ENCODE measurements at regions not wholly inside any gene's neighbourhood (a gene's known extent, or its start where the extent isn't known, plus 50 kb on each side); places are given as distances from the start of the nearest gene placed in this dataset.

DNA sequence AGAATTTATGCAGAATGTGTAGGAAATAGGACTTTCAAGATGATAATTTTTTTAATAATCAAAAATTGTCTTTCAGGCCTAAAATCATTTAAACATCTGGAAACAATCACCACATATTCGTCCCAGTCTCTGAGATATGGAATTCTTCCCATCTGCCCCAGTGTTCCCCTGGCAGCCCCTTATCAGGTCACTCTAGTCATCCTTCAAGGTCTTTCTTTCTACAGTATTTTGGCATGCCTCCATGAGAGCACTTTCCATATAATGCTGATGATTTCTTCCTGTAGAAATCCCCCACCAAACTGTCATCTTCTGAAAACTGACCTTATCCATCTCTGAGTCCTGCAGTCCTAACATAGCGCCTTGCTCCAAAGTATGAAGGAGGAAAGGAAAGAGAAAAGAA is 422.1 kb downstream of the RPS29 start:
- H4K5ac ChIP-seq (ENCODE audit: insufficient read length, low read depth, low read length) = no peak overlapping the region
- H3T11ph ChIP-seq (ENCODE audit: low read length) = no peak overlapping the region
- H3K9ac ChIP-seq (ENCODE audit: extremely low read depth, insufficient read length, low read length) = no peak overlapping the region
- no peaks in the 10 kb centered on the region for H3K36me3 Mint-ChIP-seq (ENCODE audit: insufficient read depth in 1 of 3, low read depth in 3 of 3)
- H3K4me2 ChIP-seq (ENCODE audit: insufficient read depth, insufficient read length, low read length) = no peak overlapping the region
- H3K9me3 Mint-ChIP-seq = no peaks in the 10 kb centered on the region
- H3K56ac ChIP-seq (ENCODE audit: insufficient read length, low read depth, low read length) = no peak overlapping the region
- no peak overlapping the region for H3K14ac ChIP-seq (ENCODE audit: insufficient read depth, low read length)
- no peaks in the 10 kb centered on the region for H3K79me2 ChIP-seq (ENCODE audit: insufficient read depth, low read length)
- DNase-seq = no peak
- H2BK20ac ChIP-seq (ENCODE audit: low read depth, low read length, poor library complexity, severe bottlenecking) = no peak overlapping the region
- H3K18ac ChIP-seq (ENCODE audit: insufficient read length, low read depth, low read length) = no peak overlapping the region
- no peak overlapping the region for H2AFZ ChIP-seq (ENCODE audit: low read length)
- H3K4ac ChIP-seq (ENCODE audit: low read depth, low read length) = no peak overlapping the region
- H3K27ac ChIP-seq (ENCODE audit: insufficient read length, low read depth, low read length) = no peak overlapping the region
- no peak overlapping the region for H4K8ac ChIP-seq (replicated peaks; ENCODE audit: insufficient read length, low read depth, low read length)
- H2BK15ac ChIP-seq (ENCODE audit: low read depth, low read length) = no peak overlapping the region
- no peak overlapping the region for H2BK120ac ChIP-seq (ENCODE audit: low read depth, low read length, poor library complexity, severe bottlenecking)
- no CpG with 5 or more reads among the region's 2 CpGs for WGBS (ENCODE audit: extremely low coverage, insufficient read length, low lambda C conversion rate)
- H2AK5ac ChIP-seq (ENCODE audit: insufficient read length, low read length) = no peak overlapping the region
- H2BK5ac ChIP-seq (ENCODE audit: insufficient read length, low read length) = no peak overlapping the region
- no peak overlapping the region for H3K23ac ChIP-seq (ENCODE audit: insufficient read length, low read depth, low read length)
- TF ChIP-seq, protein P1, sequence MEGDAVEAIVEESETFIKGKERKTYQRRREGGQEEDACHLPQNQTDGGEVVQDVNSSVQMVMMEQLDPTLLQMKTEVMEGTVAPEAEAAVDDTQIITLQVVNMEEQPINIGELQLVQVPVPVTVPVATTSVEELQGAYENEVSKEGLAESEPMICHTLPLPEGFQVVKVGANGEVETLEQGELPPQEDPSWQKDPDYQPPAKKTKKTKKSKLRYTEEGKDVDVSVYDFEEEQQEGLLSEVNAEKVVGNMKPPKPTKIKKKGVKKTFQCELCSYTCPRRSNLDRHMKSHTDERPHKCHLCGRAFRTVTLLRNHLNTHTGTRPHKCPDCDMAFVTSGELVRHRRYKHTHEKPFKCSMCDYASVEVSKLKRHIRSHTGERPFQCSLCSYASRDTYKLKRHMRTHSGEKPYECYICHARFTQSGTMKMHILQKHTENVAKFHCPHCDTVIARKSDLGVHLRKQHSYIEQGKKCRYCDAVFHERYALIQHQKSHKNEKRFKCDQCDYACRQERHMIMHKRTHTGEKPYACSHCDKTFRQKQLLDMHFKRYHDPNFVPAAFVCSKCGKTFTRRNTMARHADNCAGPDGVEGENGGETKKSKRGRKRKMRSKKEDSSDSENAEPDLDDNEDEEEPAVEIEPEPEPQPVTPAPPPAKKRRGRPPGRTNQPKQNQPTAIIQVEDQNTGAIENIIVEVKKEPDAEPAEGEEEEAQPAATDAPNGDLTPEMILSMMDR (conservative IDR thresholded peaks at IDR 0.05) = no peak
- H4K91ac ChIP-seq (ENCODE audit: insufficient read length, low read depth, low read length) = no peak overlapping the region
- H4K20me1 ChIP-seq (ENCODE audit: control insufficient read depth, insufficient read depth, insufficient read length) = no peaks in the 10 kb centered on the region
- H3K9me3 ChIP-seq (ENCODE audit: control insufficient read depth, low read depth, low read length) = no peaks in the 10 kb centered on the region
- H2BK12ac ChIP-seq (ENCODE audit: insufficient read length, low read depth, low read length) = no peak overlapping the region
- no peak overlapping the region for H3K27ac Mint-ChIP-seq
- H3K4me3 Mint-ChIP-seq = no peak overlapping the region
- no peaks in the 10 kb centered on the region for H3K4me1 ChIP-seq (ENCODE audit: insufficient read depth, low read length)
- H3K27me3 ChIP-seq (ENCODE audit: insufficient read depth, low read length) = no peaks in the 10 kb centered on the region; the same call in 1 of the 2 replicates
- 0 out of 4 replicates have a peak, but pooled peaks cover 0 to 2% of the 10 kb centered on the region in 2 experiments for H3K4me1 Mint-ChIP-seq
- H3K79me1 ChIP-seq (ENCODE audit: insufficient read depth, low read depth, low read length, poor library complexity, severe bottlenecking) = no peaks in the 10 kb centered on the region
- no peaks in the 10 kb centered on the region for H3K23me2 ChIP-seq (ENCODE audit: insufficient read length, low read depth, low read length, poor library complexity, severe bottlenecking)
- H3K27me3 Mint-ChIP-seq (ENCODE audit: low read depth) = no peaks in the 10 kb centered on the region

All from H9 (cell line).